GM12872 (cell line): ENCODE measurements at regions not wholly inside any gene's neighbourhood (a gene's known extent, or its start where the extent isn't known, plus 50 kb on each side); places are given as distances from the start of the nearest gene placed in this dataset.

Source experiments
- CTCF ChIP-seq: IDR thresholded peaks from 3 replicates; pipeline ENCODE4 v1.5.1; 2011; ENCODE audit warnings: low read depth, mild to moderate bottlenecking, low read length, moderate library complexity; ENCODE audit not compliant: insufficient read depth

- TF ChIP-seq CTCF = no peak
Measured at GRCh38 chr4:119982756-119983155, 83.9 kb downstream of the MAD2L1 start.

GRCh38 chr4:119980456-119980855 is 86.2 kb downstream of the MAD2L1 start:
- TF ChIP-seq CTCF = no peak

- no peak for TF ChIP-seq CTCF
Measured at GRCh38 chr4:119977076-119977940, 89.3 kb downstream of the MAD2L1 start.

GRCh38 chr4:119971431-119972084 is 95.1 kb downstream of the MAD2L1 start:
- no peak for TF ChIP-seq CTCF

- TF ChIP-seq CTCF = no peak
Measured at GRCh38 chr4:119962631-119963030, 104.0 kb downstream of the MAD2L1 start.

GRCh38 chr4:119958983-119959382 is 107.7 kb downstream of the MAD2L1 start:
- no peak for TF ChIP-seq CTCF

GRCh38 chr4:119955256-119955655 is 111.4 kb downstream of the MAD2L1 start:
- TF ChIP-seq CTCF = no peak
